ENCODE measurements at regions not wholly inside any gene's neighbourhood (a gene's known extent, or its start where the extent isn't known, plus 50 kb on each side); places are given as distances from the start of the nearest gene placed in this dataset.

DNA sequence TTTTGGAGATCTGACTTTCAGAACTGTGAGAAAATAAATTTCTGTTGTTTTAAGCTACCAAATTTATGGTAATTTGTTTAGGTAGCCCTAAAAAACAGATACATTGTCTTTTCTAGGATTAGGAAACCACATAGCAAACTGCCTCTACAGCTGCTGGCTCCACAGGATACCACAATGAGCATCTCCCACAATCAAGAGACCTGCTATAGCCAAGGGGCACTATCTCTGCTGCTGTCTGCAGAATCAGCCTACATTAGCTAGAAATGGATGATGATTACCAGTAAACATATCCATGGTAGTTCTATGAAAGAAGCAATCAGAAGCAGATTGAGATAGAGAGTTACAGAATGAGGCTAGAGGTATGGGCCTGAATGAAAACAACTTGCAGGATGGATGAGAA, 244.4 kb upstream of the NDST4 start:
- H3K27me3 ChIP-seq (ENCODE audit: control insufficient read depth, insufficient read depth, low read length) = no peaks in the 10 kb centered on the region
- no peak overlapping the region for H3K14ac ChIP-seq (replicated peaks; ENCODE audit: low read depth, low read length)
- no peak overlapping the region for H2AK9ac ChIP-seq (replicated peaks; ENCODE audit: low read depth, low read length, poor library complexity)
- H3K9me1 ChIP-seq (ENCODE audit: insufficient read depth, low read length) = no peaks in the 10 kb centered on the region
- ChIA-PET POLR2A (ENCODE audit: unreplicated experiment) (no interaction called here), CTCF (no interaction called here)
- no peak overlapping the region for H3K4ac ChIP-seq (ENCODE audit: low read depth, low read length)
- H2BK5ac ChIP-seq (ENCODE audit: low read depth, low read length, poor library complexity, severe bottlenecking) = no peak overlapping the region
- intact Hi-C loops (cut with micrococcal nuclease) (no loop called here), in situ Hi-C loops (cut with MboI; ENCODE audit: low sequenced_read_pairs) (no loop called here), dilution Hi-C loops (cut with HindIII; ENCODE audit: low sequenced_read_pairs, unreplicated experiment) (no loop called here)
- H3K56ac ChIP-seq (ENCODE audit: extremely low read depth, insufficient read depth, low read length) = no peak overlapping the region
- H2BK120ac ChIP-seq (ENCODE audit: low read depth, low read length) = no peak overlapping the region
- DNase-seq = no peak
- H2AFZ ChIP-seq (replicated peaks; ENCODE audit: low read length, poor library complexity) = no peak overlapping the region
- H3K9me3 ChIP-seq (ENCODE audit: control insufficient read depth, insufficient read depth, low read length) = peaks cover 15% of the 10 kb centered on the region; the same call in 1 of the 2 replicates
- BruUV-seq (replicated peaks) = no TSS peak
- H3K4me3 ChIP-seq (ENCODE audit: insufficient read depth, low read depth, low read length) = no peak overlapping the region
- H3K79me1 ChIP-seq (ENCODE audit: low read depth in 1 of 2, low read length in 2 of 2) = no peaks in the 10 kb centered on the region
- H3K9ac ChIP-seq (ENCODE audit: low read depth, low read length) = no peak overlapping the region
- no peak overlapping the region for H4K8ac ChIP-seq (ENCODE audit: low read depth in 2 of 2, low read length in 2 of 2)
- no peak overlapping the region for H2AK5ac ChIP-seq (ENCODE audit: low read depth, low read length)
- no peak overlapping the region for H2BK20ac ChIP-seq (ENCODE audit: low read depth, low read length)
- H2BK15ac ChIP-seq (ENCODE audit: low read depth, low read length) = no peak overlapping the region
- no peak overlapping the region for H3K18ac ChIP-seq (ENCODE audit: low read depth, low read length)
- no peaks in the 10 kb centered on the region for H3K4me1 ChIP-seq (ENCODE audit: control insufficient read depth, insufficient read depth, low read length)
- no peak overlapping the region for H4K5ac ChIP-seq (ENCODE audit: low read depth, low read length)
- H3K23ac ChIP-seq (ENCODE audit: low read depth, low read length) = no peak overlapping the region
- ATAC-seq (ENCODE audit: low read depth) = no peak
- no peaks in the 10 kb centered on the region for H3K36me3 ChIP-seq (ENCODE audit: control insufficient read depth, insufficient read depth, low read length)
- no peak for TF ChIP-seq RCOR1 (IDR thresholded peaks at IDR 0.05; ENCODE audit: insufficient replicate concordance, low read length)
- TF ChIP-seq, protein P1, sequence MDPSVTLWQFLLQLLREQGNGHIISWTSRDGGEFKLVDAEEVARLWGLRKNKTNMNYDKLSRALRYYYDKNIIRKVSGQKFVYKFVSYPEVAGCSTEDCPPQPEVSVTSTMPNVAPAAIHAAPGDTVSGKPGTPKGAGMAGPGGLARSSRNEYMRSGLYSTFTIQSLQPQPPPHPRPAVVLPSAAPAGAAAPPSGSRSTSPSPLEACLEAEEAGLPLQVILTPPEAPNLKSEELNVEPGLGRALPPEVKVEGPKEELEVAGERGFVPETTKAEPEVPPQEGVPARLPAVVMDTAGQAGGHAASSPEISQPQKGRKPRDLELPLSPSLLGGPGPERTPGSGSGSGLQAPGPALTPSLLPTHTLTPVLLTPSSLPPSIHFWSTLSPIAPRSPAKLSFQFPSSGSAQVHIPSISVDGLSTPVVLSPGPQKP (IDR thresholded peaks at IDR 0.05; ENCODE audit: borderline replicate concordance, low read depth, low read length) = no peak
- no peak for TF ChIP-seq POLR2A (IDR thresholded peaks at IDR 0.05; ENCODE audit: low read depth, low read length)
- TF ChIP-seq NFE2L2 (IDR thresholded peaks at IDR 0.05; ENCODE audit: low read depth, low read length) = no peak
- TF ChIP-seq CEBPB (IDR thresholded peaks at IDR 0.05; ENCODE audit: low read depth, low read length) = no peak
- no peak for TF ChIP-seq MAFK (IDR thresholded peaks at IDR 0.05; ENCODE audit: low read depth, low read length)
- TF ChIP-seq BHLHE40 (IDR thresholded peaks at IDR 0.05; ENCODE audit: low read depth, low read length) = no peak
- no peak for TF ChIP-seq SMC3 (IDR thresholded peaks at IDR 0.05; ENCODE audit: low read depth, low read length)
- TF ChIP-seq MXI1 (IDR thresholded peaks at IDR 0.05; ENCODE audit: borderline replicate concordance, low read depth, low read length) = no peak
- TF ChIP-seq FOS (IDR thresholded peaks at IDR 0.05; ENCODE audit: low read depth, low read length) = no peak
- TF ChIP-seq RAD21 (IDR thresholded peaks at IDR 0.05; ENCODE audit: low read length) = no peak
- TF ChIP-seq CHD1 (IDR thresholded peaks at IDR 0.05; ENCODE audit: low read depth, low read length) = no peak
- TF ChIP-seq, protein P2, sequence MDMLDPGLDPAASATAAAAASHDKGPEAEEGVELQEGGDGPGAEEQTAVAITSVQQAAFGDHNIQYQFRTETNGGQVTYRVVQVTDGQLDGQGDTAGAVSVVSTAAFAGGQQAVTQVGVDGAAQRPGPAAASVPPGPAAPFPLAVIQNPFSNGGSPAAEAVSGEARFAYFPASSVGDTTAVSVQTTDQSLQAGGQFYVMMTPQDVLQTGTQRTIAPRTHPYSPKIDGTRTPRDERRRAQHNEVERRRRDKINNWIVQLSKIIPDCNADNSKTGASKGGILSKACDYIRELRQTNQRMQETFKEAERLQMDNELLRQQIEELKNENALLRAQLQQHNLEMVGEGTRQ (IDR thresholded peaks at IDR 0.05; ENCODE audit: low read depth, low read length) = no peak
- TF ChIP-seq MAZ (IDR thresholded peaks at IDR 0.05; ENCODE audit: borderline replicate concordance, low read depth, low read length) = no peak
- no peak for TF ChIP-seq RFX5 (IDR thresholded peaks at IDR 0.05; ENCODE audit: low read depth, low read length)
- TF ChIP-seq, protein P3, sequence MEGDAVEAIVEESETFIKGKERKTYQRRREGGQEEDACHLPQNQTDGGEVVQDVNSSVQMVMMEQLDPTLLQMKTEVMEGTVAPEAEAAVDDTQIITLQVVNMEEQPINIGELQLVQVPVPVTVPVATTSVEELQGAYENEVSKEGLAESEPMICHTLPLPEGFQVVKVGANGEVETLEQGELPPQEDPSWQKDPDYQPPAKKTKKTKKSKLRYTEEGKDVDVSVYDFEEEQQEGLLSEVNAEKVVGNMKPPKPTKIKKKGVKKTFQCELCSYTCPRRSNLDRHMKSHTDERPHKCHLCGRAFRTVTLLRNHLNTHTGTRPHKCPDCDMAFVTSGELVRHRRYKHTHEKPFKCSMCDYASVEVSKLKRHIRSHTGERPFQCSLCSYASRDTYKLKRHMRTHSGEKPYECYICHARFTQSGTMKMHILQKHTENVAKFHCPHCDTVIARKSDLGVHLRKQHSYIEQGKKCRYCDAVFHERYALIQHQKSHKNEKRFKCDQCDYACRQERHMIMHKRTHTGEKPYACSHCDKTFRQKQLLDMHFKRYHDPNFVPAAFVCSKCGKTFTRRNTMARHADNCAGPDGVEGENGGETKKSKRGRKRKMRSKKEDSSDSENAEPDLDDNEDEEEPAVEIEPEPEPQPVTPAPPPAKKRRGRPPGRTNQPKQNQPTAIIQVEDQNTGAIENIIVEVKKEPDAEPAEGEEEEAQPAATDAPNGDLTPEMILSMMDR (conservative IDR thresholded peaks at IDR 0.05; ENCODE audit: low read depth, low read length) = no peak
- no peak overlapping the region for H4K91ac ChIP-seq (ENCODE audit: insufficient read depth, low read depth, low read length)
- no peak overlapping the region for H3K4me2 ChIP-seq (ENCODE audit: low read depth, low read length)
- H3K27ac ChIP-seq (ENCODE audit: insufficient read depth, low read length) = no peak overlapping the region
- H4K20me1 ChIP-seq (ENCODE audit: insufficient read depth, low read length) = no peaks in the 10 kb centered on the region

All from IMR-90 (cell line).